Left renal pelvis (tissue), 4 donors: ENCODE measurements at regions not wholly inside any gene's neighbourhood (a gene's known extent, or its start where the extent isn't known, plus 50 kb on each side); places are given as distances from the start of the nearest gene placed in this dataset.

Source experiments
- DNase-seq, 4 donors: peaks; one replicate each; pipeline ENCODE4 v3.0.0-alpha.2; 2013; ENCODE audit warnings: low read depth in 4 of 4, low spot score in 3 of 4

GRCh38 chr5:165185716-165186115 is 1680.3 kb downstream of the MAT2B start:
- no peak for DNase-seq

DNA sequence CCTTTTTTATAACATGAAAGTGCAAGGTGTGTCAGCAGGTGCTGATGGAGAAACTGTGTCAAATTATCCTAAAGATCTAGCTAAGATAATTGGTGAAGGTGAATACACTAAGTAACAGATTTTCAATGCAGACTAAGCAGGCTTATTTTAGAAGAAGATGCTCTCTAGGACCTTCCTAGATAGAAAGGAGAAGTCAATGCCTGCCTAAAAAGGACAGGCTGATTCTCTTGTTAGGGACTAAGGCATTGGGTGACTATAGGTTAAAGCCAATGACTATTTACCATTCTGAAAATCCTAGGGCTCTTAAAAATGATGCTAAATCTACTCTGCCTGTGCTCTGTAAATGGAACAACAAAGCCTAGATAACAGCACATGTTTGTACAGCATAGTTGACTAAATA is 1682.4 kb downstream of the MAT2B start:
- no peak for DNase-seq

DNA sequence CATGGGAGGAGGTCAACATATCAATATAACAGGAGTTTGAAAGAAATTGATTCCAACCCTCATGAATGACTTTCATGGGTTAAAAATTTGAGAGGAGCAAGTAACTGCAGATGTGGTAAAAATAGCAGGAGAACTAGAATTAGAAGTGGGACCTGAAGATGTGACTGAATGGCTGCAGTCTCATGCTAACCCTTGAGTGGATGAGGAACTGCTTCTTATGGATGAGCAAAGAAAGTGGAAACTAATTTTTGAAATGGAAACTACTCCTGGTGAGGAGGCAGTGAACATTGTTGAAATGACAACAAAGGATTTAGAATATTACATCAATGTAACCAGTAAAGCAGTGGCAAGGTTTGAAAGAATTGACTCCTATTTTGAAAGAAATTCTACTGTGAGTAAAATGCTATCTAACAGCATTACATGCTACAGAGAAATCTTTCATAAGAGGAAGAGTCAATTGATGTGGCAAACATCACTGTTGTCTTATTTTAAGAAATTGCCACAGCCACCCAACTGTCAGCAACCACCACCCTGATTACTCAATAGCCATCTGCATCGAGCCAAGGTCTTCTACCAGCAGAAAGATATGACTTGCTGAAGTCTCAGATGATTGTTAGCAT is 1683.2 kb downstream of the MAT2B start:
- DNase-seq = no peak

- DNase-seq = no peak
These were observed 1691.5 kb downstream of the MAT2B start for GRCh38 chr5:165196961-165197360.

- DNase-seq = no peak
These were observed 1696.0 kb downstream of the MAT2B start for GRCh38 chr5:165201369-165201768.

DNA sequence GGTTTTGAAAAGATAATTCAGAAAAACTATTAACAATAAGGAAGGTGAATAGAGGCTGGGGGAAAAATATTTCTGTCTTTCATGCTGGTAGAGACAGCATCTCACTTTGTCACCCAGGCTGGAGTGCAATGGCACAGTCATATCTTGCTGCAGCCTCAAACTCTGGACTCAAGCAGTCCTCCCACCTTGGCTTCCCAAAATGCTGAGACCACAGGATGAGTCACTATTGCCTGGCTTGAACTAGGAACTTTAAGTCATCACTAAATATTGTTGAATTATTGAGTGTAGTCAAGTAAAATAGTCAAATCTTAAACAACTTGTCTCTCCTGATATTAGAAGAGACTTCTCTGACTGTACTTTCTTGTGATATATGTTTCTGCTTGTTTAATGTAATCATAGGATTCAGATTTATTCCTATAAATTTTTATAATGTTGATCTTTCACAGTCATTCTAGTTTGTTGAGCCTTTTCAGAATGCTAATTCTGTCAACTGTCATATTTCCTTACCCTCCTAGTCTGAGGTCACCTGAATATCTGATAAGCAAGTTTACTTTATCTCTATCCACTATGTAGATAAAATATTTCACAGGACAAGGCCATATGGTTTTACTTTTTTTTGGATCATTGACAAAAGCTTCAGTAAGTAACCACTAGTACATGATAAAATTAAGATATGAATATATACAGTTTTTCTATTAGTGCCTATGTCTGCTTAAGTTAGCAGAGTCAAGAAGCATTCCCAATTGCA is 1696.5 kb downstream of the MAT2B start:
- DNase-seq = no peak

DNA sequence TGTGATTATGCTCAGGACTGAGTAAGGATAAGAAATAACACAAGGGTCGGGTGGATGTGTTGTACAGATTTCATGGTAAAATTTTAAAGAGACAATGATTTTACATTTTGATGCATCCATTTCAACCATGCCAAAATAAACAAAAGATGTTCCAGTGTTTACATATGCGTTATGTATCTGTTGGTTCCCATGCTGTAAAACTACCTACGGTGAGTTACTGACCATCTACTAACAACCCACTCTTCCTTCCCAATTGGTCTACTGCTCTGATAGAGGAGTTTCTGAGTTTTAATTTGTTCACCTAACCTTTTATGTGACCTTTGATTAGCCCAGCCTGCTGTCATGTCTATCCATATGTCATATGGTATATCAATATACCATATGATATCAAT is 1697.1 kb downstream of the MAT2B start:
- DNase-seq = no peak

DNA sequence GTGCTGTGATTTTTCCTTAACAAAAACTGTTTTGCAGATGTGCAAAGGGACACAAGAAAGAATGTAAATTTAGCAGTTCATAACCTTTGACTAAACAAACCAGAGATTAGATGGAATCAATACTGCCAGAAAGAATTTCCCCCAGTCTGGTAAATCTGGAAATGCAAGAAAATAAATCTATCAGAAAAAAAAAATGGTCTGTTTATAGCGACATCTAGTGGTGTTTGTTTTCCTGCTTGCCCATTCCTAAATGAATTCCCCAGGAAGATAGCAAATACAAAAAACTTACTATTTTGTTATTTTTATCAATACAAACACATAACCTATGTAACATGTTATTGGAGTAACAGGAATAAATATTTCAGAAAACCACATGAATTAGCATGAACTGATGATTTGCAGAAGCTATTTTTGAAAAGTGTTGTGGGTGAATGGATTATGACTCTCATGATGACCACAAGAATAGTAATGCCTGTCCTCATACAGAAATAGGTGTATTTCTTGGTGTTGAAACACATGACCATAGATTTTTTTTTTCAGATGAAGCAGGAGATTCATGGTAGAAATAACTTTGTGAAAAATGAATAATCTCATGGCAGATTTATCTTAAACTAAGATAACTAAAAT is 1703.8 kb downstream of the MAT2B start:
- peak in 2 of 4 donors; percentile 14 to 21 for DNase-seq

- DNase-seq = no peak
These were observed 1719.1 kb downstream of the MAT2B start for GRCh38 chr5:165224366-165225045.

DNA sequence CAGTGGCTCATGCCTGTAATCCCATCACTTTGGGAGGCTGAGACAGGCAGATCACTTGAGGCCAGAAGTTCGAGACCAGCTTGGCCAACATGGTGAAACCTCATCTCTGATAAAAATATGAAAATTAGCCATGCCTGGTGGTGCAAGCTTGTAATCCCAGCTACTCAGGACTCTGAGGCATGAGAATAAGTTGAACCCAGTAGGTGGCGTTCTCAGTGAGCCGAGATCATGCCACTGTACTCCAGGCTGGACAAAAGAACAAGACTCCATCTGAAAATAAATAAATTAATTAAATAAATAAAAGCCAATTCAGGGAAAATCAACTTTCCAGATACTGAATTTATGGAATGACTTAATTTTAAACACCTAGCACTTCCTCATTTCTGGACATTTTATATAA is 1722.1 kb downstream of the MAT2B start:
- DNase-seq = no peak

DNA sequence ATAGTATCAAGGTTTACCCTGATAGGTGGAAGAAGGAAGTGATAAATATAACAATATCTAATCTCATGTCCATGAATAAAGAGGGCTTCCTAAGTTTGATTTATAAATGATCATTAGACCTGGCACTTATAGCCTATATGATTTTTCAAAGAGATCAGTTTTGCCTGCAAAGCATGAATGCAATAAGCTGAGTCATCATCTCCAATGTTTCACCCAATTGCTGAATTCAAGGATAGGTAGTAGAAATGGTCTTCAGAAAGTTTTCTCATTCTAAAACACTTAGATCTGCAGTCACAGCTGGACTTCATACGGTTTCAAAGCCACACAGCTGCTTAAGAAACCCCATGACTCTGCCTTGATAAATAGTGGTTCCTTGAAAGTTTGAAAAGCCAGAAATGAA is 1722.8 kb downstream of the MAT2B start:
- DNase-seq = no peak

- DNase-seq = no peak
These were observed 1726.5 kb downstream of the MAT2B start for GRCh38 chr5:165231821-165232508.

DNA sequence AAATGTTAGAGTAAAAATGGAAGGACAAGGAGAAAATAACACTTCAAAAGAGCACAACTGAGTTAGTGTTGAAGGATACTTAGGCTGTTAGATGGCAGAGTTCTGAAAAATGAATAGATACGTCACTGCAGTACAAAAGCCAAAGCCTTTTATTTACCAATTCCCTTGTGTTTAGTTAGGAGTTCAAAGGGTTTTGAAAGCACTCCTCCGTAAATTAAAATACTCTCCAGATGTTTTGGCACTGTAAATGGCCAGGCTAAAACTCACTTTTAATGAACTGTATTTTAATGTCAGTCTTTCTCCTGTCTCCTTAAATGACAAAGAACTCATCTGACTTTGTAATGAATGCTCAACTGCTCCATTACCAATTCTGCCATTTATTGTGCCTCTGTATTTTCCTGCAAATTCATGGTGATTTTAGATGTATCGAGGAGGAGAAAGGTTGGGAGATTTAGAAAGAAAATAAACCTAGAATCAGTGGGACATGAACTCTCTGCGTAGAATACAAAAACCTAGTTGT is 1727.2 kb downstream of the MAT2B start:
- DNase-seq = no peak

GRCh38 chr5:165241811-165242210 is 1736.4 kb downstream of the MAT2B start:
- no peak for DNase-seq

DNA sequence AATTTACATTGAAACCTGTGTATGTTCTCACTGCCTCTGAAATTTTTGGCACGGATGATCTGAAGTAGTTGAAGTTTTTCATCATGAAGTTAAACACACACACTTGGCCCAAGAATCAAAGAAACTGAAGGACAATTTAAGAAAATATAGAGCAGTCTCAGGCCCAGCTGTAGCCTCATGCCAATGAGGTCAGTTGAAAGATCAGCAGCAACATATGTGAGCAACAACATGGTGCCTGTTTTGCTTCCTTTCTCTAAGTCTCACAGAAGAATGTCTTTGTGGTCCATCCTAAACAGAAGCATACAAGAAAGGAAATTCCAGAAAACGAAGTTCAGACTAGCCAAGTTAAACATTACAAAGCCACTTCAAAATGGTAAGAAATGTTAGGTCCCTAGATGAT is 1737.2 kb downstream of the MAT2B start:
- no peak for DNase-seq

GRCh38 chr5:165244407-165244806 is 1739.0 kb downstream of the MAT2B start:
- DNase-seq = no peak

DNA sequence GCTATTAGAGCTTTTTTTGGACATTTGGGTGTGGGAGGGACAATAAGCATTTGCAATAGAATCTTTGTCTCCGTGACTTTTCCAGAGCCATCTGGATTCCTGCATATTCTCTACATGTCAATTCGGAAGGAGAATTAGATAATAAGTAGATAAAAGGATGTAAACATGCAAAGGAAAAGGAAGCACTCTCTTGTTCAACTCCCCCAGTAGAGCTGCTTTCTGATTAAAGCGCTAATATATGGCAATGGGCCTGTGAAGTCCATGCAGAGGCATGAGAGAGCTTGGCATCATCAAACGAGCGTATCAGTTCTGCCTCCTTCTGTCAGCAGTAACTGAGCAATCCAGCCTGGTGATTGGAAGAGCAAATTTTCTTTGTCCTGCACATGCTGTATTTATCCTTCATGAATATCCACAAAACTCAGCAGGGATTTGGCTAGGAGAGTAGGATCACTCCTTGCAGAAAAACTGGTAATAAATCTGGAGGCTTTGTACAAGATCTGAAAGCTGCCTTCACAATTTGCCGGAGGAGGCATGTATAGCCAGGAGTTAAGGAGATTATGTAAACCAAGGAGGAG is 1752.9 kb downstream of the MAT2B start:
- no peak for DNase-seq

GRCh38 chr5:165260426-165260825 is 1755.0 kb downstream of the MAT2B start:
- DNase-seq = no peak

- DNase-seq = peak in 1 of 4 donors; percentile 6
These were observed 1758.1 kb downstream of the MAT2B start for GRCh38 chr5:165263536-165263935.

DNA sequence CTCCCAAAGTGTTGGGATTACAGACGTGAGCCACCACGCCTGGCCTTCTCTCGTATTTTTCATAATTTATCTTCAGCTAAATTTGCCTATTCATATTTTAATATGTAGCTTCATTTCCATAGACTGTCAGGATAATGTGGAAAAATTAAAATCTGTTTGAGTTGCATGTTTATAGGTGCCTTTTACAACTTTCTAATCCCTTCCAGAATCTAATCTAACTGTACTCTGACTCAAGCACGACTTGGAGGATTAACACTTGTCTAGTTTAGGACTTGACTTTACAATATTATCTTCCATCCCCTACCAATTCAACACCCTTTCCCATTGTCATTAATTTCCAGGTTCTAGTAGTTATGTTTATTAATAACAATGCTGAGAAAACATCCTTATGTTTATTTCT is 1761.5 kb downstream of the MAT2B start:
- no peak for DNase-seq
